ENCODE measurements at regions not wholly inside any gene's neighbourhood (a gene's known extent, or its start where the extent isn't known, plus 50 kb on each side); places are given as distances from the start of the nearest gene placed in this dataset.
A peak's percentile ranks its signal among the peaks of the same experiment; 100 is the strongest.

GRCh38 chr16:18059577-18059976, 277.0 kb downstream of the NPIPA8 start:
- no peak for DNase-seq

- DNase-seq = no peak
Observed at GRCh38 chr16:18059089-18059488, 277.4 kb downstream of the NPIPA8 start.

- DNase-seq = no peak
Observed at GRCh38 chr16:18055411-18055916, 281.1 kb downstream of the NPIPA8 start.

GRCh38 chr16:18050777-18051176, 285.8 kb downstream of the NPIPA8 start:
- no peak for DNase-seq

- DNase-seq = no peak
Observed at GRCh38 chr16:18050234-18050633, 286.3 kb downstream of the NPIPA8 start.

- DNase-seq = no peak
Observed at GRCh38 chr16:18049547-18050133, 286.9 kb downstream of the NPIPA8 start.

- peak in 2 of 58 donors; percentile 2 to 20 for DNase-seq
Observed at GRCh38 chr16:18048853-18049546, 287.5 kb downstream of the NPIPA8 start.

GRCh38 chr16:18047761-18048160, 288.8 kb downstream of the NPIPA8 start:
- DNase-seq = no peak

GRCh38 chr16:18045356-18045755, 291.2 kb downstream of the NPIPA8 start:
- DNase-seq = no peak

GRCh38 chr16:18041864-18042834, 294.4 kb downstream of the NPIPA8 start:
- no peak for DNase-seq

- no peak for DNase-seq
Observed at GRCh38 chr16:18039931-18040330, 296.6 kb downstream of the NPIPA8 start.

GRCh38 chr16:18037051-18037450, 299.5 kb downstream of the NPIPA8 start:
- DNase-seq = no peak

- DNase-seq = no peak
Observed at GRCh38 chr16:18024611-18025010, 311.9 kb downstream of the NPIPA8 start.

- DNase-seq = no peak
Observed at GRCh38 chr16:18018376-18018775, 318.2 kb downstream of the NPIPA8 start.

GRCh38 chr16:18013863-18014262, 322.7 kb downstream of the NPIPA8 start:
- no peak for DNase-seq

GRCh38 chr16:18008356-18008755, 328.2 kb downstream of the NPIPA8 start:
- no peak for DNase-seq

- no peak for DNase-seq
Observed at GRCh38 chr16:18003033-18003432, 333.5 kb downstream of the NPIPA8 start.

GRCh38 chr16:17998996-17999395, 337.5 kb downstream of the NPIPA8 start:
- DNase-seq = no peak

- no peak for DNase-seq
Observed at GRCh38 chr16:17998550-17998949, 338.0 kb downstream of the NPIPA8 start.

- DNase-seq = no peak
Observed at GRCh38 chr16:17994027-17994426, 342.5 kb downstream of the NPIPA8 start.

- no peak for DNase-seq
Observed at GRCh38 chr16:17992416-17992815, 344.1 kb downstream of the NPIPA8 start.

GRCh38 chr16:17989255-17989654, 347.3 kb downstream of the NPIPA8 start:
- DNase-seq = no peak
